Astrocyte (in vitro differentiated cells and primary cell): ENCODE measurements at regions not wholly inside any gene's neighbourhood (a gene's known extent, or its start where the extent isn't known, plus 50 kb on each side); places are given as distances from the start of the nearest gene placed in this dataset.

Experiments used
- DNase-seq: peaks from one replicate; pipeline ENCODE4 v3.0.0-alpha.2; 2010; ENCODE audit warnings: low read depth
- FAIRE-seq: peaks from 2 replicates; lab custom pipeline; 2011; peaks lifted over from hg19 to GRCh38; lab: Jason Lieb, UNC
- H2AFZ ChIP-seq: 2 replicates; pipeline ENCODE4 v1.6.0; 2012; ENCODE audit warnings: low read depth, low read length, inconsistent platforms
- H3K27ac ChIP-seq: 2 replicates; pipeline ENCODE4 v1.5.1; 2011; ENCODE audit warnings: low read depth, low read length, inconsistent platforms
- H3K27me3 ChIP-seq: 2 replicates; pipeline ENCODE4 v1.6.0; 2011; ENCODE audit warnings: low read length, inconsistent platforms; ENCODE audit not compliant: insufficient read depth
- H3K36me3 ChIP-seq: 2 replicates; pipeline ENCODE4 v1.5.1; 2011; ENCODE audit warnings: low read length, inconsistent platforms; ENCODE audit not compliant: insufficient read depth
- H3K4me1 ChIP-seq: 2 replicates; pipeline ENCODE4 v1.5.1; 2011; ENCODE audit warnings: low read length, inconsistent platforms; ENCODE audit not compliant: insufficient read depth
- H3K4me2 ChIP-seq: 2 replicates; pipeline ENCODE4 v1.6.0; 2012; ENCODE audit warnings: low read length, inconsistent platforms
- H3K4me3 ChIP-seq: 2 replicates; pipeline ENCODE4 v1.5.1; 2011; ENCODE audit warnings: low read depth, mild to moderate bottlenecking, low read length, inconsistent platforms; ENCODE audit not compliant: insufficient read depth
- H3K79me2 ChIP-seq: 2 replicates; pipeline ENCODE4 v1.6.0; 2012; ENCODE audit warnings: mild to moderate bottlenecking, low read length, inconsistent platforms; ENCODE audit not compliant: insufficient read depth
- H3K9ac ChIP-seq: 2 replicates; pipeline ENCODE4 v1.6.0; 2012; ENCODE audit warnings: mild to moderate bottlenecking, low read length, inconsistent platforms
- H3K9me3 ChIP-seq: 2 replicates; pipeline ENCODE4 v1.5.1; 2012; ENCODE audit warnings: low read depth, mild to moderate bottlenecking, low read length, inconsistent platforms; ENCODE audit not compliant: insufficient read depth
- H4K20me1 ChIP-seq: 2 replicates; pipeline ENCODE4 v1.6.0; 2012; ENCODE audit warnings: low read length, inconsistent platforms; ENCODE audit not compliant: insufficient read depth
- H3K27ac Mint-ChIP-seq: one replicate; pipeline ENCODE4 v1.8.0; 2021; ENCODE audit warnings: mild to moderate bottlenecking, mixed read lengths; ENCODE audit not compliant: unreplicated experiment
- H3K27me3 Mint-ChIP-seq: one replicate; pipeline ENCODE4 v1.8.0; 2021; ENCODE audit warnings: low read depth, mixed read lengths; ENCODE audit not compliant: unreplicated experiment
- H3K36me3 Mint-ChIP-seq: one replicate; pipeline ENCODE4 v1.8.0; 2021; ENCODE audit warnings: low read depth, mixed read lengths; ENCODE audit not compliant: unreplicated experiment
- H3K4me1 Mint-ChIP-seq: one replicate; pipeline ENCODE4 v1.8.0; 2021; ENCODE audit warnings: low read depth, mixed read lengths; ENCODE audit not compliant: unreplicated experiment
- H3K4me3 Mint-ChIP-seq: one replicate; pipeline ENCODE4 v1.8.0; 2021; ENCODE audit warnings: mild to moderate bottlenecking, moderate library complexity, mixed read lengths; ENCODE audit not compliant: unreplicated experiment
- H3K9me3 Mint-ChIP-seq: one replicate; pipeline ENCODE4 v1.8.0; 2021; ENCODE audit warnings: mild to moderate bottlenecking, mixed read lengths; ENCODE audit not compliant: unreplicated experiment
- CTCF ChIP-seq: IDR thresholded peaks from 2 replicates; pipeline ENCODE4 v1.5.1; 2011; ENCODE audit warnings: low read depth, mild to moderate bottlenecking, inconsistent platforms, low read length, moderate library complexity; ENCODE audit not compliant: insufficient read depth
- EZH2 ChIP-seq: IDR thresholded peaks from 2 replicates; pipeline ENCODE4 v1.6.1; 2012; ENCODE audit warnings: mild to moderate bottlenecking, low read length, inconsistent platforms; ENCODE audit not compliant: insufficient read depth

- H4K20me1 ChIP-seq, result no peaks in the 10 kb centered on the region
- no peak overlapping the region for H3K27ac ChIP-seq
- no peaks in the 10 kb centered on the region for H3K27me3 ChIP-seq
- peaks cover 5% of the 10 kb centered on the region for H3K9me3 Mint-ChIP-seq
- H3K9ac ChIP-seq, result no peak overlapping the region
- no peak overlapping the region for H3K4me3 ChIP-seq
- no peak for FAIRE-seq
- no peak overlapping the region for H3K4me2 ChIP-seq
- no peaks in the 10 kb centered on the region for H3K4me1 ChIP-seq
- H3K9me3 ChIP-seq, result no peaks in the 10 kb centered on the region
- H3K4me3 Mint-ChIP-seq, result peak overlapping the region; percentile 1
- H3K36me3 Mint-ChIP-seq, result no peaks in the 10 kb centered on the region
- TF ChIP-seq CTCF (no peak), EZH2 (no peak)
- H2AFZ ChIP-seq, result no peak overlapping the region
- no peak for DNase-seq
- H3K27ac Mint-ChIP-seq, result no peak overlapping the region
- peaks cover 29% of the 10 kb centered on the region for H3K4me1 Mint-ChIP-seq
- H3K36me3 ChIP-seq, result no peaks in the 10 kb centered on the region
- H3K79me2 ChIP-seq, result no peaks in the 10 kb centered on the region
- H3K27me3 Mint-ChIP-seq, result no peaks in the 10 kb centered on the region
Observed at GRCh38 chr6:15901141-15902115, 227.5 kb upstream of the MYLIP start.

GRCh38 chr6:15898693-15899092 lies 230.2 kb upstream of the MYLIP start:
- H3K36me3 Mint-ChIP-seq, result no peaks in the 10 kb centered on the region
- H3K27ac Mint-ChIP-seq, result no peak overlapping the region
- peaks cover 10% of the 10 kb centered on the region for H3K4me1 Mint-ChIP-seq
- no peak overlapping the region for H2AFZ ChIP-seq
- H3K27ac ChIP-seq, result no peak overlapping the region
- peaks cover 4% of the 10 kb centered on the region for H3K9me3 Mint-ChIP-seq
- no peak for FAIRE-seq
- no peaks in the 10 kb centered on the region for H3K36me3 ChIP-seq
- H3K9me3 ChIP-seq, result no peaks in the 10 kb centered on the region
- TF ChIP-seq EZH2 (no peak), CTCF (no peak)
- no peak overlapping the region for H3K9ac ChIP-seq
- H3K27me3 Mint-ChIP-seq, result no peaks in the 10 kb centered on the region
- no peak overlapping the region for H3K4me2 ChIP-seq
- H4K20me1 ChIP-seq, result no peaks in the 10 kb centered on the region
- H3K4me1 ChIP-seq, result no peaks in the 10 kb centered on the region
- DNase-seq, result no peak
- no peaks in the 10 kb centered on the region for H3K79me2 ChIP-seq
- H3K27me3 ChIP-seq, result no peaks in the 10 kb centered on the region
- H3K4me3 ChIP-seq, result no peak overlapping the region
- no peak overlapping the region for H3K4me3 Mint-ChIP-seq
